HG03064 (cell line): ENCODE measurements at regions not wholly inside any gene's neighbourhood (a gene's known extent, or its start where the extent isn't known, plus 50 kb on each side); places are given as distances from the start of the nearest gene placed in this dataset.
"Not testable (repeated sequence)": the region's sequence is repeated elsewhere in the genome, so short reads cannot be mapped to it uniquely, and the experiment has no call there.

Experiments
- ATAC-seq: cut with Tn5 transposase; IDR thresholded peaks from one replicate; pipeline ENCODE4 v1.9.1; 2021; ENCODE audit warnings: low read depth; ENCODE audit not compliant: unreplicated experiment

DNA sequence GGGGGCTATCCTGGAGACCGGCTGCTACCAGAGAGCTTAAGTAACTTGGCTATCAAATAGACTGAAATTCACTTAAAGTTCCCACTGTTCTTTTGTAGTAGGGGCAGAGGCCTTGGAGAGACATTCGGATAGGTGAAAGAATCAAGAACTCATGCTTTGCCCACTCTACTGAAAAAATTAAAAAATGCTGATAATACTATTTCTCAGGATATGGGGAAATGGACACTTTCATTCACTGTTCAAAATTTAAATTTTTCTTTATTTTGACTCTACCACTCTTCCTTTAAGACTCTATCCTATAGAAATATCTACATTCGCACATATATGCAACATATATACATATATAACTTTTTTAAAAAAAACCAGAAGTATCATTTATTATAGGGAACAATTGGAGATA lies 117.8 kb upstream of the CHD6 start:
- no peak for ATAC-seq

DNA sequence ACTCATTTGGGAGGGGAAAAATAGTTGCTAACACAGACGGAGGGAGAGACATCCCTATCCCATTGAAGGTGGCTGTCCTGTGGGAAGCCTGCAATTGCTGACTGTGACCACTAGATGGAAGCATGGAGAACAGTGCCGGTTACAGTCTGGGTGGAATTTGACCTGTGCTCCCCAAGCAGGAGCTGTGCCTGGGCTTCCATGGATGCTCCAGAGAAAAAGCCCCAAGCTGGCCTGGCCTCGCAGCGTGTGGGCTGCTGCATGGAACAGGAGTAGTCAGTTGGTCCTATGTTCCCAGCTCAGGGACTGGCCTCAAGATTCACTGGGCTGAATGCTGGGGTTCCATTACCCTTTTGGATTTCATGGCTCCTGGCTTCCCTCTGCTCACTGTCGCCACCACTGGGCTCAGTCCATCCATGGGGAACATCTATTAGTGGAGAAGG lies 116.3 kb upstream of the CHD6 start:
- no peak for ATAC-seq

DNA sequence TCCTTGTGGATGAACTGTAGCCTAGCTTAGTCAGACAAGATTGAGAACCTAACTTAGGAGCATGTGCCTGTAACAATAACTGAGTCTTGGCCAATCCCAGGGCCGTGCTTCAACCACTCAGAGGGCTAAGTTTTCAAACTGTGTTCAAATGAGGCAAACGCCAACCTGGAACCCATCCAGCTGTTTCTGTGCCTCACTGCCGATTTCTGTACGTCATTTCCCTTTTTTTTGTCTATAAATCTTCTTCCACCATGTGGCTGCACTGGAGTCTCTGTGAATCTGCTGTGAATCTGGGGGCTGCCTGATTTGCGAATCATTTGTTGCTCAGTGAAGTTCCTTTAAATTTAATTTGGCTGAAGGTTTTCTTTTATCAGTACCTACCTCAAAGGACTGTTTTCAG lies 115.0 kb upstream of the CHD6 start:
- ATAC-seq, result no peak

DNA sequence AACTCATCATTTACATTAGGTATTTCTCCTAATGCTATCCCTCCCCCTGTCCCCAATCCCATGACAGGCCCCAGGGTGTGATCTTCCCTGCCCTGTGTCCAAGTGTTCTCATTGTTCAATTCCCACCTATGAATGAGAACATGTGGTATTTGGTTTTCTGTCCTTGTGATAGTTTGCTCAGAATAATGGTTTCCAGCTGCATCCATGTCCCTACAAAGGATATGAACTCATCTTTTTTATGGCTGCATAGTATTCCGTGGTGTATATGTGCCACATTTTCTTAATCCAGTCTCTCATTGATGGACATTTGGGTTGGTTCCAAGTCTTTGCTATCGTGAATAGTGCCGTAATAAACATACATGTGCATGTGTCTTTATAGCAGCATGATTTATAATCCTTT lies 113.0 kb upstream of the CHD6 start:
- not testable (repeated sequence) for ATAC-seq

DNA sequence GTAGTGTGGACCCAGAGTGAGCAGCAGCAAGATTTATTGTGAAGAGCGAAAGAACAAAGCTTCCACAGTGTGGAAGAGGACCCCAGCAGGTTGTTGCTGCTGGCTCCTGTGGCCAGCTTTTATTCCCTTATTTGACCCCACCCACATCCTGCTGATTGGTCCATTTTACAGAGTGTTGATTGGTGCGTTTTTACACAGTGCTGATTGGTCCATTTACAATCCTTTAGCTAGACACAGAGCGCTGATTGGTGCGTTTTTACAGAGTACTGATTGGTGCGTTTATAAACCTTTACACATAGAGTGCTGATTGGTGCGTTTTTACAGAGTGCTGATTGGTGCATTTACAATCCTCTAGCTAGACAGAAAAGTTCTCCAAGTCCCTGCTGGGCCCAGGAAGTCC lies 109.5 kb upstream of the CHD6 start:
- not testable (repeated sequence) for ATAC-seq

DNA sequence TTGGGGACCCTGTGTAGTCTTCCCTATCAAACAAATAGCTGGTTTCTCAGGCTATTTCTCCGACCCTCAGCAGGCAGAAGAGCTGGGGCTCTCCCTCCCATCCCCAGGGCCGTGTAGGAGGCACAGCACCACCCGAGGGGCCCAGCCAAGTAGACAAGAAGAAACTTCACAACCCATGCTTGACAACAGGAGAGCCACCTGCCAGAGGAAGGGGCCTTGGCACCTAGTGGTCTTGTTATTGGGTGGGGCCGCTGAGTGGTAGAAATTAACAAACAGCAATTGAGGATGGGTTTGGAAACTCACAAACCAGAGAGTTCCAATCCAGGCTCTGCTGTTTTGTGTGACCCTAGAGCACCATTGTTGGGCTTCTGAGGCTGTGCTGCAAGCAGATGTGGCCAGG lies 108.5 kb upstream of the CHD6 start:
- no peak for ATAC-seq

DNA sequence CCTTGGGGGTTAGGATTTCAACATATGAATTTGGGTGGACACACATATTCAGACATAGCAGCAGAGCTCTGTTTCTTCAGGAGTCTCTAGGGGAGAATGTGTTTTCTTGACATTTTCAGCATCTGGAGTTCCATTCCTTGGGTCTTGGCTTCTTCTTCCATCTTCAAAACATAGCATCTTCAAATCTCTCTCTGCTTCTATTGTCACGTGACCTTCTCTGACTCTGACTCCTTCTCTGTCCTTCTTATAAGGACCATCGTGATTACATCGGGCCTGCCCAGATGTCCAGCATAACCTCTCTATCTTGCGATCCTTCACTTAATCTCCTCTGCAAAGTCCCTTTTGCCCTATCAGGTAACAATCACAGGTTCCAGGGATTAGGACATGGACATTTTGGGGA lies 101.0 kb upstream of the CHD6 start:
- ATAC-seq, result no peak

DNA sequence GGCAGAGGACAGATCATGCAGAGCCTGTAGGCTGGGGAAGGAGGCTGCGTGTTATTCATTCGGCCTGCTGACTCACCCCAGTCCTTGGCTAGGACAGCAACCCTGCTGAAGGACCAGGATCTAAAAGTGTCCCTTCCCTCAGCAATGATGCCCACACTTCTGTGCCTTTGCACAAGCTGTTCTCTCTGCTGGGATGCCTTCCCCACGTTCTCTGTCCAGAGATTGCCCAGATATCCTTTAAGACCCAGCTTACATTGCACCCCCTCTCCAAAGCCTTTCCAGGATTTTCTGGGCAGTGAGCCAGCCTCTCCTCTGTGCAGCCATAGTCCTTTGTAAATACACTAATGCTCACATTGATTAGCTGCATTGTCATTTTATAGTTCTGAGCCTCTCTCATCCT lies 99.3 kb upstream of the CHD6 start:
- no peak for ATAC-seq

DNA sequence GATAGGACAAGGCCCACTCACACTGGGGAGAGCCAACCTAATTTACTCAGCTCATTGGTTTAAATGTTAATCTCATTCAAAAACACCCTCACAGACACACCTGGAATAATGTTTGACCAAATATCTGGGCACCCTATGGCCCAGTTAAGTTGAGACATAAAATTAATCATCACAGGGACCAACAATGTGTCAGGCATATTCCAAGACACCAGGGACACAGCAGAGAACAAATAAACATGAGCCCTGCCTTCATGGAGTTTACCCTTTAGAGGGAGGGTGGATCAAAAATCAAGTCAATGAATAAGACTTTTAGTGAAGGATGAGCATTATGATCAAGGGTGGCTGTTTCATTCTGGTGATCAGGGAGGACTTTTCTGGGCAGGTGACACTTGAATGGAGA lies 98.7 kb upstream of the CHD6 start:
- ATAC-seq, result no peak

DNA sequence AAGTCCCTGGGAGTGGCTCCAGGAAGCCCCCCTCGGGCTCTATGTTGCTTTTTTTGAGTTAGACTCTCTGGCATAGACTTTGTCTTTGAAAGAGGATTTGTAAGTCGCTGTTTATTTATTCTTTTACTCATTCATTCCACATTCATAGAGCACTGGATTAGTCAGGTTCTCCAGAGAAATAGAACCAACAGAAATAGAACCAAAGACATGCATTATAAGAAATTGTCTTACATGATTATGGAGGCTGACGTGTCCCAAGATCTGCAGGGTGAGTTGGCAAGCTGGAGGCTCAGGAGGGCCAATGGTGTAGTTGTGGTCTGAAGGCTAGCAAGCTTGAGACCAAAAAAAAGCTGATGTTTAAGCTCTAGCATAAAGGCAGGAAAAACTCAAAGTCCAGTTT lies 98.3 kb upstream of the CHD6 start:
- ATAC-seq, result no peak

DNA sequence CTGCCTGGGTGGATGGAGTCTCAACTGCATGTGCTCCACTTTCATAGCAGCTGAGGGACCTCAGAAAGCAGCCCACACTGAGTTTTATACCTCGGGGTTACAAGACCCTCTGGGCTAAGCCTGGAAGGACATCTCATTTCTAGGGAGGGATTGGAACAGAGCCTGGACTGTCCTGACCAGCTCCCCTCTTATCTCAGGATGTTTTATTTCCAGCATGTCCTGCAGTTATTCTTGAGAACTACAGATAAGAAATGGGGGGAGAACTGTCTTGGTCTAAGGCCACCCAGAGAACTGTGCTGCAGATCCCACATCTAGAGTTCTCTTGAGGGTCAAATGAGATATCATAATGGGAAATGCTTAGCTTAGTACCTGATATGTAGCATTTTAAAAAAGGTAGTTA lies 97.3 kb upstream of the CHD6 start:
- ATAC-seq, result no peak

DNA sequence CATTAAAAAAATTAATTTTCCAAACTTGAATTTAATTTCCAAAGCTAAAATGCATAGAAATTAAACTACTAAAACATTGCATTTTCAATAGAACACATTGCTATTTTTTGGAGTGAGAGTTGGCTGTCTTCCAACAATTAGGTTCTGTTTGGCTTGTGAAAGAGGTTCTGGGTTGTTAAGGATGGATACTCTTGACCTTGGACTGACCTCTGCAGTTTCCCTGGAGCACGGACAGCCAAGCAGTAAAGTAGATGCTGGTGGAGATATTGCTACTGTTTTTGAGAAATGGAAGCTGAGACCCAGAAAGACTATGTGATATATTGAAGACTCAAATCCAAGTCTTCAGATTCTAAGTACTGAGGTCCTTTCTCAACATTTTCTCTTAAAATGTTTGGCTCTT lies 95.9 kb upstream of the CHD6 start:
- no peak for ATAC-seq

DNA sequence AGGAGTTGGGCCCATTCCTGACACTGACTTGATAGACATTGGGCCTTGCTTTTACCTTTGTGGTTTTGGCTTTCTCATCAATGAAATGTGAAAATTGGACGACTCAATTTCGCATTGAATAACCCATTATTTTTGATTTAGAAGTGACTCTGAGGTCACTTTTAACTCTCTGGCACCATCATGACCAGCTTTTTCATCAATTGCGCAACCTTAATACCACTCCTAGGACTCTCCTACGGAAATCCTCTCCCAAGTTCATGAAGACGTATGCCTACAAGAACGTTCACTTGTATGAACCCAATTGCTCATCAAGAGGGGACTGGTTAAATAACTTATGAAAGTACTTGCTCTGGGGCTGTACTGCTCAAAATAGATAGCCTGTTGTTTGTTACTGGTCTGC lies 86.7 kb upstream of the CHD6 start:
- no peak for ATAC-seq

DNA sequence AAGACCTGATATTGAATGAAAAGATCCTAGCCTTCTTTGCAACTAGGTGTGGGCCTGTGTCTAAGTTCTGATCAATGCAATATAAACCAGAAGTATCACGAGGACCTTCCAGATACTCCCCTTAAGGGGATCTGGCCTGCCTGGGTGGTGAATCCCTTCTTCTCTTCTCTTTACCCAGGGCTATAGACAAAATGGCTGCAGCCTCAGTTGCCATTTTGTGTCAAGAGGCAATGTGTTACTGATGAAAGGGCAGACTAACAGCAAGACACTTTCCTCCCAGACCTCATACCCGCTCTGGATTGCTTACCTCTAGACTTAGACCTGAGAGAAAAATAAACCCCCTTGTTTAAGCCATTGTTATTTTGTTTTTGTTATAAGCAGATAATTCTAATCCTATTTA lies 84.5 kb upstream of the CHD6 start:
- no peak for ATAC-seq

DNA sequence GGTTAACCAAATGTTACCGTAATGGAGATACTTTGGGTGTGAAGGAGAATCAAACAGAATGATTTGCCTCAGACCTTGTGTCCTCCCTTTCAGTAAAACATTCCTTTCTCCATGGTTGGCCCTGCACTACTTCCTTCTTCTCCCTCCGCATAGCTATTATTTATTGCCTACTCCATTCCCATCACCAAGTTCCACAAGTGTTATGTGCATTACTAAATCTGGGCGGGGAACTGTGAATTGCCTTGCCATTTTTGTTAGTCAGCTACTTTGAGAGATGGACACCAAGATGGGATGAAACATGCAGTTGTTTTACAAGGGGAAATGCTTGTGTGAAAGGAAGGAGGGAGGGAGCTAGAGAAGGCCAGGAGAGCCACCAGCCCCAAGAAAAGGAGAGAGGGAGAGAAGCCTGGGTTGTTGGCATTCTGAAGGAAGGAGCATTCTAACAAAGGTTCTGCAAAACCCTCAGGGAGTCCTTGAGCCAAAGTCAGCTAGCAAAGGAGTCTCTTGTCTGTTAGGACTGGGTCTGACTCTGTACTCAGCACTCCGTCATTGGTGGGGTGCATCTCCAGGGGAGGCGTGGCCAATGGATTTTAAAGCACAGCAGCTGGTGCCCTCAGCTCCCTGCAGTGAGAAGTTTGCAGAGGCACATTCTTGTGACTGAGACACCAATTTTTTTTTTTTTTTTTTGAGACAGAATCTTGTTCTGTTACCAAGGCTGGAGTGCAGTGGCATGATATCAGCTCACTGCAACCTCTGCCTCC lies 83.6 kb upstream of the CHD6 start:
- ATAC-seq, result no peak

DNA sequence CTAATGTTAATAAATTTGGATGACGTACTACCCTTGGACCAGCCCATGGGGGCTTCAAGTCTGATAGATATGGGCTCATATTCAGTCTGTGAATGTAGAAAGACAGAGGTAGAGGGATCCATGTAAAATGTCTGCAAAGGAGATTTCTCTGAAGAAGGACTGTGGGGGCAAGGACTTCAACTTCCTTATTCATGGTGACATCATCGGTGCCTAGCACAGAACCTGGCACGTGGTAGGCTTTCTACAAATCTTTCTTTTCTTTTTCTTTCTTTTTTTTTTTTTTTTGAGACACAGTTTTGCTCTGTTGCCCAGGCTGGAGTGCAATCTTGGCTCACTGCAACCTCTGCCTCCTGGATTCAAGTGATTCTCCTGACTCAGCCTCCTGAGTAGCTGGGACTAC lies 81.5 kb upstream of the CHD6 start:
- not testable (repeated sequence) for ATAC-seq

DNA sequence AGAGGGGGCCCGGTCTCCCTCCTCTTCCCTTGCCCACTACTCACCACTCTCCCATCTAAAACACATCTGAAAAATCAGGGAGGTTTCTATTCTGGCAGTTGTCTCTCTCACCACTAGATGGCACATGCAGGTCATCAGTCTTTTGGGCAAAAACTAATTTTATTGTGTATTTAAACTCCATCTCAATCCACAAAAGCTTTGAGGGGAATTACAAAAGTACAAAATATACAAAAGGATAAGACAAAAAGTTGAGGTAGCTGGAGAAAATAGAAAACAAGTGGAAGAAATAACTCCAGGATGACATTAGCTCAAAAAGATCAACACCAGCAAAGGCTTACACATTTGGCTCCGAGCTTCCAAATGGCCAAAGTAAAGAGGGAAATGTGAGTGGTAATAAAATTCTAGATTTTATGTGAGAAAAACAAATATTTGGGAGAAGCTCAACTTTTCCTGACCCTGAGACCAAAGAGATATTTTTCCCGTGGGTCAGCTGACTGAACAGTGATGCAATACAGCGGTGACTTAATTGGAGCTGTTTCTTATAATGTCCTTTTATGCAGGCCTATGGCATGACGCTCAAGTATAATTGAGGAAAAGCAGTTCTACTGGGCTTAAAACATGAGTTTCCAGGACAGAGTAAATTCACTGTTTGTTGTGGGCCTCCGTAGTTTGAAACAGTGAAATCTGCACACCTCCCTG lies 79.8 kb upstream of the CHD6 start:
- no peak for ATAC-seq

DNA sequence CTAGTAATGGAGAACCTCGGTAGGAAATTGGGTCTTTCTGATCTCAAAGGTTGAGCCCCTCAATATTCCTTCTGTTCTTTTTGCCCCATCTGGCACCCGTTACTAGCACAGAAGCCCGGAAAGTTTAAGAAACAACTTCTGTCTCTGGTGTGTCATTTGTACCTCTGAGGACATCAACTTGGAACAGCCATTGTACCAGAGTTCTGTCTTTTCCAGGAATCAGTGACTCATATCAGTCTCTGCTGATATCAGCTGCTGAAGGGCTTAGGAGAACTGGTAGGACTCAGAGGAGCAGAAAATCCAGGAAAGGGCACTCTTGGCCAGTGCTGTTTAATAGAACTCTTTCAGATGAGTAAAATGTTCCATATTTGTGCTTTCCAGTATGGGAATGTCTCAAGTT lies 78.3 kb upstream of the CHD6 start:
- no peak for ATAC-seq

DNA sequence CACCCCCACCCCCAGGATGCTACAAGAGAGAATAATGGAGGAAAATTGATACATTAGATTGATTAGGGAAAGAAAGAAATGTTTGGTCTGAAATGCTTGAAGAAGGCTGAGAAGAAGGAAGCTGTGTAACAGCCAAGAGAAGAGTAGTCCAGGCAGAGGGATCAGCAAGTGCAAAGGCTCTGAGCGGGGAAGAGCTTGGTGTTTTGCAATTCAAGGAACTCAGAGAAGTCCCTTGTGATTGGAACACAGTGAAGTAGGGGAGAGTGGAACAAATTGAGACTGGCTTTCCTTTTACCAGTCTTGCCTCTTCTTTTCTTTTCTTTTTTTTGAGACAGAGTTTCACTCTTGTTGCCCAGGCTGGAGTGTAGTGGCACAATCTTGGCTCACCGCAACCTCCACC lies 76.6 kb upstream of the CHD6 start:
- no peak for ATAC-seq

DNA sequence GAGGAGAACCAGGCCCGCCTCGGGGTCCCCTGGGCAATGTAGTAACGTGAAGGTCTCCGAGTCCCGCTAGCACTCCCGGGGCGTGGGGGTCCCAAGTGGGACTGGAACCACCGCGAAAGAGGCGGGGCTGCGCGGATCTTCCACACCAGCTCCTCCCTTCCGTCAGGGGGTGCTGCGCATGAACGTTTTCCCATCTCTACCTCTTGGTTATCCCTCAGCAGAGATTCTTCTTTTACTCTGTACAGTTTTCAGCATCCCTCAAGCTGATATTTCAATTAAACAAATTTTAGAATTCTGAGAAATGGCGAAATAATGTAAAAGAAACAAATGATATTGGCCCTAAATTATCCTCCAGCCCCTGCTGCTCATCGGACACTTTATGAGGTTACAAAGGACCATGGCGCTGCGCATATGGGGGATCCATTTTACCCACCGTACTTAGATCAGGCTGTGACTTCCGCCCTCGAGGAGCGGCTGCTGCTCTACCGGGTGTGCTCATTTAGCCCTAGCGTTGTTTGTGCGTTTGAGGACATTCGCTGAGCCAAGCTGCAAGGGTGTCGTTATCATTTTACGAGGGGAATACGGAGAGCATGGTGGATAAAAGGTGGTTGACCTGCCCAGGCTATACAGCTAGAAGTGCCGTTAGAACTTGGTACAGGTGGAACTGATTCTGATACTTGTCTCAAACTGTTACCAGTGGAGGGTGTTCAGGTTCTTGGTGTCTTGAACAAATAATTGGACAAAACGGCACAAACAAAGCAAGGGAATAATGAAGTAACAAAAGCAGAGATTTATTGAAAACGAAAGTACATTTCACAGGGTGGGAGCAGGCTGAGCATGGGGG lies 75.2 kb upstream of the CHD6 start:
- peak; percentile 75 for ATAC-seq

DNA sequence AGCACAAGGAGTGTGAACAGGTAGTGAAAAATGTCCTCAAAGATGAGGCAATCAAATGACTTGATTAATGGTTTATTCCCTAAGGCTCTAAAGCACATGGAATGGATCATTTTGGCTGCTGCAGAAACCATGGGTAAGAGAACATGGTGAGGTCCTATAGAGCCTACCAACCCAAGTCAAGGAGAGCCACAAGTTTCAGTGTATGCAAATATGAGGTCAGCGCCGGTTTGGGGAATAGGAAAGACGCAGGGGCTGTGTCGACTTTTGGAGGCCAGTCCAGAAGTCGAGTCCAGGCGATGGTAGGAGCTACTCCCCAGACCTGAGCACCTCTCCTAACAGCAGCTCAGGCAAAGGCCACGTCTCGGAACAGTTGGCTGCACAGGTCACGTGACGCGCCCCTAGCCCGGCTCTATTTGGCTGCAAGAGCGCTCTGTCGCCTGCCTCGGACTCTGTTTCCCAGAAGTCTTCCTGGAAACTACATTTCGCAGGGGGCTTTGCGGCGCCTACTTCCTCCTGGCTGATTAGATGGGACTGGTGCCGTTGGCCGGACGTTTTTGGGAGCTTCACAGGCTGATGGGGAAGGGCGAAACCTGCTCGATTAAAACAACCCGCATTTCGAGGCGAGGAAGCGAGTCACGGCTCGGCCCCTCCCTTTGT lies 74.4 kb upstream of the CHD6 start:
- ATAC-seq, result peak; percentile 35
